HEK293 (cell line): ENCODE measurements at regions not wholly inside any gene's neighbourhood (a gene's known extent, or its start where the extent isn't known, plus 50 kb on each side); places are given as distances from the start of the nearest gene placed in this dataset.

Source experiments
- CTCF ChIA-PET: fragments of 350-600 bp; formaldehyde crosslinking; extraction: SDS; loops from one replicate; lab custom pipeline; 2021; ENCODE audit warnings: antibody characterized with exemption; lab: Yijun Ruan, JAX
- POLR2A ChIA-PET: fragments of 300-600 bp; formaldehyde crosslinking; extraction: SDS; loops from one replicate; lab custom pipeline; 2020; ENCODE audit warnings: antibody characterized with exemption, inconsistent platforms; lab: Yijun Ruan, JAX
- H3K27ac ChIP-seq: fragments of 200-500 bp; sonication (Bioruptor generic); 2 replicates; pipeline ENCODE4 v1.5.1; 2014; ENCODE audit warnings: low read depth, low read length, control low read depth, inconsistent platforms; ENCODE audit errors: extremely low read depth
- H3K36me3 ChIP-seq, 2 experiments: fragments of 200-500 bp in 1 of 2; sonication (Bioruptor generic) in 1 of 2; 1 replicate in 1 of 2; 2 replicates in 1 of 2; pipeline ENCODE4 v1.5.1; 2014 to 2017; ENCODE audit warnings: inconsistent platforms in 2 of 2, low read length in 2 of 2; ENCODE audit not compliant: control insufficient read depth in 2 of 2, insufficient read depth in 1 of 2
- H3K4me1 ChIP-seq: fragments of 200-500 bp; sonication (Bioruptor generic); 2 replicates; pipeline ENCODE4 v1.5.1; 2014; ENCODE audit warnings: mild to moderate bottlenecking, low read length, inconsistent platforms; ENCODE audit not compliant: control insufficient read depth, insufficient read depth
- H3K4me3 ChIP-seq: 2 replicates; pipeline ENCODE4 v1.5.1; 2011; ENCODE audit warnings: low read depth, mild to moderate bottlenecking, control low read depth, low read length, moderate library complexity
- H3K9me3 ChIP-seq: fragments of 200-500 bp; sonication (Bioruptor generic); 2 replicates; pipeline ENCODE4 v1.5.1; 2014; ENCODE audit warnings: low read depth, low read length, inconsistent platforms; ENCODE audit not compliant: control insufficient read depth, insufficient read depth
- EGR2 ChIP-seq: fragments of 450-650 bp; formaldehyde crosslinking; IDR thresholded peaks from 2 replicates; pipeline ENCODE4 v1.5.1; 2016; ENCODE audit warnings: low read depth, missing biosample characterization, missing genetic modification characterization
- GLI4 ChIP-seq: fragments of 450-650 bp; formaldehyde crosslinking; IDR thresholded peaks from 2 replicates; pipeline ENCODE4 v1.5.1; 2016; ENCODE audit warnings: missing biosample characterization, missing genetic modification characterization
- SALL2 ChIP-seq: fragments of 450-650 bp; formaldehyde crosslinking; IDR thresholded peaks from 2 replicates; pipeline ENCODE4 v1.5.0; 2017; ENCODE audit warnings: missing biosample characterization, mild to moderate bottlenecking, missing genetic modification characterization, borderline replicate concordance
- SCRT2 ChIP-seq: fragments of 450-650 bp; formaldehyde crosslinking; IDR thresholded peaks from 2 replicates; pipeline ENCODE4 v1.5.1; 2016; ENCODE audit warnings: missing biosample characterization, missing genetic modification characterization
- ZBTB17 ChIP-seq: fragments of 450-650 bp; formaldehyde crosslinking; IDR thresholded peaks from 2 replicates; pipeline ENCODE4 v1.5.1; 2016; ENCODE audit warnings: missing biosample characterization, missing genetic modification characterization
- ZBTB20 ChIP-seq: fragments of 450-650 bp; formaldehyde crosslinking; IDR thresholded peaks from 2 replicates; pipeline ENCODE4 v1.5.1; 2016; ENCODE audit warnings: missing biosample characterization, missing genetic modification characterization
- ZNF112 ChIP-seq: fragments of 450-650 bp; formaldehyde crosslinking; IDR thresholded peaks from 2 replicates; pipeline ENCODE4 v1.5.0; 2017; ENCODE audit warnings: missing biosample characterization, missing genetic modification characterization
- ZNF121 ChIP-seq: fragments of 450-650 bp; formaldehyde crosslinking; IDR thresholded peaks from 2 replicates; pipeline ENCODE4 v1.5.1; 2016; ENCODE audit warnings: missing biosample characterization, missing genetic modification characterization
- ZNF266 ChIP-seq: fragments of 450-650 bp; formaldehyde crosslinking; IDR thresholded peaks from 2 replicates; pipeline ENCODE4 v1.5.1; 2016; ENCODE audit warnings: missing biosample characterization, missing genetic modification characterization, low read depth
- ZNF292 ChIP-seq: fragments of 450-650 bp; formaldehyde crosslinking; IDR thresholded peaks from 2 replicates; pipeline ENCODE4 v1.5.1; 2016; ENCODE audit warnings: low read depth, missing biosample characterization, missing genetic modification characterization, borderline replicate concordance
- ZNF354C ChIP-seq: fragments of 450-650 bp; formaldehyde crosslinking; IDR thresholded peaks from 2 replicates; pipeline ENCODE4 v1.5.1; 2016; ENCODE audit warnings: missing biosample characterization, missing genetic modification characterization, low read depth, borderline replicate concordance
- ZNF423 ChIP-seq: fragments of 450-650 bp; formaldehyde crosslinking; IDR thresholded peaks from 2 replicates; pipeline ENCODE4 v1.5.1; 2016; ENCODE audit warnings: missing biosample characterization, missing genetic modification characterization
- ZNF501 ChIP-seq: fragments of 450-650 bp; formaldehyde crosslinking; IDR thresholded peaks from 2 replicates; pipeline ENCODE4 v1.5.1; 2016; ENCODE audit warnings: missing biosample characterization, missing genetic modification characterization
- ZNF658 ChIP-seq: fragments of 450-650 bp; formaldehyde crosslinking; IDR thresholded peaks from 2 replicates; pipeline ENCODE4; 2016; ENCODE audit warnings: missing biosample characterization, missing genetic modification characterization
- ZNF785 ChIP-seq: fragments of 450-650 bp; formaldehyde crosslinking; IDR thresholded peaks from 2 replicates; pipeline ENCODE4 v1.5.1; 2016; ENCODE audit warnings: missing biosample characterization, missing genetic modification characterization
- ZXDB ChIP-seq: fragments of 450-650 bp; formaldehyde crosslinking; IDR thresholded peaks from 2 replicates; pipeline ENCODE4 v1.5.1; 2016; ENCODE audit warnings: missing biosample characterization, missing genetic modification characterization
- TF ChIP-seq, protein P1 (sequence below): fragments of 450-650 bp; formaldehyde crosslinking; IDR thresholded peaks from 2 replicates; pipeline ENCODE4 v1.5.1; 2016; ENCODE audit warnings: missing biosample characterization, missing genetic modification characterization
- TF ChIP-seq, protein P2 (sequence below): fragments of 450-650 bp; formaldehyde crosslinking; IDR thresholded peaks from 2 replicates; pipeline ENCODE4 v1.5.1; 2016; ENCODE audit warnings: missing biosample characterization, missing genetic modification characterization
- TF ChIP-seq, protein P3 (sequence below): fragments of 450-650 bp; formaldehyde crosslinking; IDR thresholded peaks from 2 replicates; pipeline ENCODE4 v1.5.1; 2016; ENCODE audit warnings: missing biosample characterization, missing genetic modification characterization
- TF ChIP-seq, protein P4 (sequence below): fragments of 450-650 bp; formaldehyde crosslinking; optimal IDR thresholded peaks from 2 replicates; pipeline ENCODE3; 2016; ENCODE audit warnings: missing biosample characterization, mild to moderate bottlenecking, missing genetic modification characterization

DNA sequence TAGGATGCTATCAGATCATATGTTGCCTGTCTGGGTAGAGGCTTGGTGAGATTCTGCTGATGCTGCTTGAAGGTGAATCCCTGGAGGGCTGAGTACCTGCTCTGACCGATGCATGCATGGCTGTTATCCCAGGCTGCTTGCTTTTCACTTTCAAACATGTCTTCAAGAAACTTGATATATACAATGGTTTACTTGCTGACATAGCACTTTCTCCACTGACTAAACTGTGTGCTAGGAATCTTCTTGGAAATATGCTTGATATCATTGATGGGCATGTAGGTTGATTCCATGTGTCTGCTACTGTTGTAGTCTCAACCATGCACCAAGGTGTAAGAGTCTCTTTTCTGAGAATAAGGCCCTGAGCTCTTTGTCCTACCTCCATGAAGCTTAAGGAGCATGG, 79.6 kb upstream of the WDR1 start:
- no peak overlapping the region for H3K27ac ChIP-seq
- TF ChIP-seq ZBTB20 (tag by site-specific recombination), result no peak
- no peak for TF ChIP-seq ZNF121 (tag by site-specific recombination)
- TF ChIP-seq, protein P1, sequence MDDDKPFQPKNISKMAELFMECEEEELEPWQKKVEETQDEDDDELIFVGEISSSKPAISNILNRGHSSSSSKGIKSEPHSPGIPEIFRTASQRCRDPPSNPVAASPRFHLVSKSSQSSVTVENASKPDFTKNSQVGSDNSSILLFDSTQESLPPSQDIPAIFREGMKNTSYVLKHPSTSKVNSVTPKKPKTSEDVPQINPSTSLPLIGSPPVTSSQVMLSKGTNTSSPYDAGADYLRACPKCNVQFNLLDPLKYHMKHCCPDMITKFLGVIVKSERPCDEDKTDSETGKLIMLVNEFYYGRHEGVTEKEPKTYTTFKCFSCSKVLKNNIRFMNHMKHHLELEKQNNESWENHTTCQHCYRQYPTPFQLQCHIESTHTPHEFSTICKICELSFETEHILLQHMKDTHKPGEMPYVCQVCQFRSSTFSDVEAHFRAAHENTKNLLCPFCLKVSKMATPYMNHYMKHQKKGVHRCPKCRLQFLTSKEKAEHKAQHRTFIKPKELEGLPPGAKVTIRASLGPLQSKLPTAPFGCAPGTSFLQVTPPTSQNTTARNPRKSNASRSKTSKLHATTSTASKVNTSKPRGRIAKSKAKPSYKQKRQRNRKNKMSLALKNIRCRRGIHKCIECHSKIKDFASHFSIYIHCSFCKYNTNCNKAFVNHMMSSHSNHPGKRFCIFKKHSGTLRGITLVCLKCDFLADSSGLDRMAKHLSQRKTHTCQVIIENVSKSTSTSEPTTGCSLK (tag by site-specific recombination), result no peak
- TF ChIP-seq, protein P2, sequence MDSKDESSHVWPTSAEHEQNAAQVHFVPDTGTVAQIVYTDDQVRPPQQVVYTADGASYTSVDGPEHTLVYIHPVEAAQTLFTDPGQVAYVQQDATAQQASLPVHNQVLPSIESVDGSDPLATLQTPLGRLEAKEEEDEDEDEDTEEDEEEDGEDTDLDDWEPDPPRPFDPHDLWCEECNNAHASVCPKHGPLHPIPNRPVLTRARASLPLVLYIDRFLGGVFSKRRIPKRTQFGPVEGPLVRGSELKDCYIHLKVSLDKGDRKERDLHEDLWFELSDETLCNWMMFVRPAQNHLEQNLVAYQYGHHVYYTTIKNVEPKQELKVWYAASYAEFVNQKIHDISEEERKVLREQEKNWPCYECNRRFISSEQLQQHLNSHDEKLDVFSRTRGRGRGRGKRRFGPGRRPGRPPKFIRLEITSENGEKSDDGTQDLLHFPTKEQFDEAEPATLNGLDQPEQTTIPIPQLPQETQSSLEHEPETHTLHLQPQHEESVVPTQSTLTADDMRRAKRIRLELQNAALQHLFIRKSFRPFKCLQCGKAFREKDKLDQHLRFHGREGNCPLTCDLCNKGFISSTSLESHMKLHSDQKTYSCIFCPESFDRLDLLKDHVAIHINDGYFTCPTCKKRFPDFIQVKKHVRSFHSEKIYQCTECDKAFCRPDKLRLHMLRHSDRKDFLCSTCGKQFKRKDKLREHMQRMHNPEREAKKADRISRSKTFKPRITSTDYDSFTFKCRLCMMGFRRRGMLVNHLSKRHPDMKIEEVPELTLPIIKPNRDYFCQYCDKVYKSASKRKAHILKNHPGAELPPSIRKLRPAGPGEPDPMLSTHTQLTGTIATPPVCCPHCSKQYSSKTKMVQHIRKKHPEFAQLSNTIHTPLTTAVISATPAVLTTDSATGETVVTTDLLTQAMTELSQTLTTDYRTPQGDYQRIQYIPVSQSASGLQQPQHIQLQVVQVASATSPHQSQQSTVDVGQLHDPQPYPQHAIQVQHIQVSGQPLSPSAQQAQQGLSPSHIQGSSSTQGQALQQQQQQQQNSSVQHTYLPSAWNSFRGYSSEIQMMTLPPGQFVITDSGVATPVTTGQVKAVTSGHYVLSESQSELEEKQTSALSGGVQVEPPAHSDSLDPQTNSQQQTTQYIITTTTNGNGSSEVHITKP (tag by site-specific recombination), result no peak
- TF ChIP-seq, protein P3, sequence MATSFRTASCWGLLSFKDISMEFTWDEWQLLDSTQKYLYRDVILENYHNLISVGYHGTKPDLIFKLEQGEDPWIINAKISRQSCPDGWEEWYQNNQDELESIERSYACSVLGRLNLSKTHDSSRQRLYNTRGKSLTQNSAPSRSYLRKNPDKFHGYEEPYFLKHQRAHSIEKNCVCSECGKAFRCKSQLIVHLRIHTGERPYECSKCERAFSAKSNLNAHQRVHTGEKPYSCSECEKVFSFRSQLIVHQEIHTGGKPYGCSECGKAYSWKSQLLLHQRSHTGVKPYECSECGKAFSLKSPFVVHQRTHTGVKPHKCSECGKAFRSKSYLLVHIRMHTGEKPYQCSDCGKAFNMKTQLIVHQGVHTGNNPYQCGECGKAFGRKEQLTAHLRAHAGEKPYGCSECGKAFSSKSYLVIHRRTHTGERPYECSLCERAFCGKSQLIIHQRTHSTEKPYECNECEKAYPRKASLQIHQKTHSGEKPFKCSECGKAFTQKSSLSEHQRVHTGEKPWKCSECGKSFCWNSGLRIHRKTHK (tag by site-specific recombination), result no peak
- TF ChIP-seq, protein P4, sequence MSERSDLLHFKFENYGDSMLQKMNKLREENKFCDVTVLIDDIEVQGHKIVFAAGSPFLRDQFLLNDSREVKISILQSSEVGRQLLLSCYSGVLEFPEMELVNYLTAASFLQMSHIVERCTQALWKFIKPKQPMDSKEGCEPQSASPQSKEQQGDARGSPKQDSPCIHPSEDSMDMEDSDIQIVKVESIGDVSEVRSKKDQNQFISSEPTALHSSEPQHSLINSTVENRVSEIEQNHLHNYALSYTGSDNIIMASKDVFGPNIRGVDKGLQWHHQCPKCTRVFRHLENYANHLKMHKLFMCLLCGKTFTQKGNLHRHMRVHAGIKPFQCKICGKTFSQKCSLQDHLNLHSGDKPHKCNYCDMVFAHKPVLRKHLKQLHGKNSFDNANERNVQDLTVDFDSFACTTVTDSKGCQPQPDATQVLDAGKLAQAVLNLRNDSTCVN, result no peak
- TF ChIP-seq ZNF292 (tag by site-specific recombination), result no peak
- no peak for TF ChIP-seq ZNF785 (tag by site-specific recombination)
- no peak for TF ChIP-seq ZXDB (tag by site-specific recombination)
- TF ChIP-seq SALL2 (tag by site-specific recombination), result no peak
- no peak for TF ChIP-seq ZNF423 (tag by site-specific recombination)
- no peak for TF ChIP-seq ZNF501
- no peak for TF ChIP-seq ZNF658 (tag by site-specific recombination)
- no peak for TF ChIP-seq ZNF354C (tag by site-specific recombination)
- TF ChIP-seq SCRT2 (tag by site-specific recombination), result no peak
- TF ChIP-seq ZNF266 (tag by site-specific recombination), result no peak
- TF ChIP-seq ZNF112 (tag by site-specific recombination), result no peak
- TF ChIP-seq EGR2 (tag by site-specific recombination), result no peak
- TF ChIP-seq ZBTB17, result no peak
- TF ChIP-seq GLI4, result no peak
- H3K36me3 ChIP-seq, result no peaks in the 10 kb centered on the region
- POLR2A ChIA-PET, result no interaction called here
- CTCF ChIA-PET, result no interaction called here
- H3K4me1 ChIP-seq, result no peaks in the 10 kb centered on the region
- no peak overlapping the region for H3K4me3 ChIP-seq
- H3K9me3 ChIP-seq, result no peaks in the 10 kb centered on the region
